ENCODE measurements at regions not wholly inside any gene's neighbourhood (a gene's known extent, or its start where the extent isn't known, plus 50 kb on each side); places are given as distances from the start of the nearest gene placed in this dataset.

DNA sequence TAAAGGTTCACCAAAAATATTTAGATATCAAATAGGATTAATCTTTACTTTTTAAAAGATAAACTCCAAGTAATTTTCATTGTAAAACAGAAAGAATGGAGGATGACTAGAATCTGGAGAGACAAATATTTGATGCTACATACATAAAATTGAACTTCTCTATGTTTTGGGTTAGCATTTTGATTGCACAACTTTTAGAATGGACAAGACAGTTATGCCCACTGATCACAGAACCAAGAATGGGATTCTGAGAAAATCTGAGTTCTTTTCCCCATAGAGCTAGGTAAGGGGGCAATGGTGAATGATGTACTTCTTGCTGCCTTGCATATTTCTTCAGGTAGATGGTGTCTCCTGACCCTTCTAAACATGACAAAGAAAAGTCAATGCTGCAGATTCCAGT, 191.2 kb upstream of the ZEB2 start:
- DNase-seq = no peak
- in situ Hi-C loops (cut with HindIII; ENCODE audit: low pct_ligation_motif_present, low pct_unique_long_range_greater_than_20kb, low sequenced_read_pairs) = no loop called here

- in situ Hi-C loops (cut with HindIII; ENCODE audit: low pct_ligation_motif_present, low pct_unique_long_range_greater_than_20kb, low sequenced_read_pairs) = no loop called here
- no peak for DNase-seq
Observed at GRCh38 chr2:144708626-144709025, 188.7 kb upstream of the ZEB2 start.

- in situ Hi-C loops (cut with HindIII; ENCODE audit: low pct_ligation_motif_present, low pct_unique_long_range_greater_than_20kb, low sequenced_read_pairs) = no loop called here
- no peak for DNase-seq
Observed at GRCh38 chr2:144707736-144708326, 187.9 kb upstream of the ZEB2 start.

GRCh38 chr2:144706647-144707046, 186.7 kb upstream of the ZEB2 start:
- no peak for DNase-seq
- in situ Hi-C loops (cut with HindIII; ENCODE audit: low pct_ligation_motif_present, low pct_unique_long_range_greater_than_20kb, low sequenced_read_pairs) = no loop called here

- no peak for DNase-seq
Observed at GRCh38 chr2:144705328-144706245, 185.7 kb upstream of the ZEB2 start.

DNA sequence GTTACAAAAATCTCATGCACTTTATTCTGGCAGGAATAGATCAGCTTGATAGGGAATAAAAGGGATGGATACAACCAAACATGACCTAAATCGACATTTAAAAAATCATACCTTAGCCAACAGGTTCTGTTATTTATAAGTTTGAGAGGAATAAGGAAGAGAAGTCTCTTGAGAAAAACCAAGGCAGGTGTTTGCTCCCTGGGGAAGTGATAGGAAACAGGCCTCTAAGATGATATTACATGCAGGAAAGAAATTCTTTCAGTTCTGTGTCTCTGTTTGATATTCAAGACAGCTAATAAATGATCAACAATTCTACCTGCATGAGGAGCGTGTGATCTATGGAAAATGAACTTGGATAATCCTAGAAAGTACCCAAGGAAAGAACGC, 184.8 kb upstream of the ZEB2 start:
- in situ Hi-C loops (cut with HindIII; ENCODE audit: low pct_ligation_motif_present, low pct_unique_long_range_greater_than_20kb, low sequenced_read_pairs) = no loop called here
- no peak for DNase-seq

More at GRCh38 chr2:144705328-144706245, 185.7 kb upstream of the ZEB2 start:
- in situ Hi-C loops (cut with HindIII; ENCODE audit: low pct_ligation_motif_present, low pct_unique_long_range_greater_than_20kb, low sequenced_read_pairs) = no loop called here

DNA sequence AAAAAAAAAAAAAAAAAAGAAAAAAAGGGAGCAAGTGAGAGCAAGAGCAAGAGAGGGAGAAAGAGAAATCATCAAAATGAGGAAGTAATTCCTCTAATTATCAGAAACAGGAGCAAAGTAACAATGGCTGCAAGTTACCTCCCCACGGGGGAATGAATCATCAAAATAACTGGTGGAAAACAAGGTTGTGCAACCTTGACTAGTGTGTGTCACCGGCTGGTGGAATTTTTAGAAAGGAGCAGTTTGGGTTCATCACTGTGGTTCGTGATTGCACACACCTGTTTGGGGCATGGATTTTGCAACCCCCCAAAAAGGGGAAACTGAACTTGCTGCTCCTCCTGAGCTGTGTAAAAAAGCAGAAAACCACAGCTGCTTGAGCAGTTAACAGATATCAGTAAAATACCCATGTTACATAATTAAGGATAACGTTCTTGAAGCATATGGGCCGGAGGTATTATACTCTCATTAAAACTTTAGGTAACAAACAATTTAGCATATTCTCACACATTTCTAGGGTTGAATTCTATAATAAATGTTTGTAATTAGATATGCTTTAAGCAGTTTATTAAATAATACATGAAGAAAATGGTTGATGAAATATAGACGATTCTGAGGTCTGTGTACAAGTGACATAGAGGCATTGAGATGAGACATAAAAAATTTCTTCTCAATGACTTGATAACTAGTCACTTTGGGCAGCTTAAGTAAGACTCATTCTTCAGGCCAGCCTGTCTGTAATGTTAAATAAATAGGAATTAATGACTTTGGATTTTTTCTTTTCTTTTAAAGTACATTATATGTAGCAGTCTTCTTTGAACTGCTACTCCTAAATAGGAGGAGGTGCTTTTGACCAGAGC, 184.2 kb upstream of the ZEB2 start:
- in situ Hi-C loops (cut with HindIII; ENCODE audit: low pct_ligation_motif_present, low pct_unique_long_range_greater_than_20kb, low sequenced_read_pairs) = no loop called here
- peak; percentile 7 for DNase-seq

GRCh38 chr2:144702051-144702450, 182.1 kb upstream of the ZEB2 start:
- DNase-seq = no peak
- in situ Hi-C loops (cut with HindIII; ENCODE audit: low pct_ligation_motif_present, low pct_unique_long_range_greater_than_20kb, low sequenced_read_pairs) = no loop called here

GRCh38 chr2:144701259-144701658, 181.3 kb upstream of the ZEB2 start:
- in situ Hi-C loops (cut with HindIII; ENCODE audit: low pct_ligation_motif_present, low pct_unique_long_range_greater_than_20kb, low sequenced_read_pairs) = no loop called here
- no peak for DNase-seq

- in situ Hi-C loops (cut with HindIII; ENCODE audit: low pct_ligation_motif_present, low pct_unique_long_range_greater_than_20kb, low sequenced_read_pairs) = no loop called here
- no peak for DNase-seq
Observed at GRCh38 chr2:144698156-144698555, 178.2 kb upstream of the ZEB2 start.

GRCh38 chr2:144695657-144696056, 175.7 kb upstream of the ZEB2 start:
- in situ Hi-C loops (cut with HindIII; ENCODE audit: low pct_ligation_motif_present, low pct_unique_long_range_greater_than_20kb, low sequenced_read_pairs) = no loop called here
- no peak for DNase-seq

DNA sequence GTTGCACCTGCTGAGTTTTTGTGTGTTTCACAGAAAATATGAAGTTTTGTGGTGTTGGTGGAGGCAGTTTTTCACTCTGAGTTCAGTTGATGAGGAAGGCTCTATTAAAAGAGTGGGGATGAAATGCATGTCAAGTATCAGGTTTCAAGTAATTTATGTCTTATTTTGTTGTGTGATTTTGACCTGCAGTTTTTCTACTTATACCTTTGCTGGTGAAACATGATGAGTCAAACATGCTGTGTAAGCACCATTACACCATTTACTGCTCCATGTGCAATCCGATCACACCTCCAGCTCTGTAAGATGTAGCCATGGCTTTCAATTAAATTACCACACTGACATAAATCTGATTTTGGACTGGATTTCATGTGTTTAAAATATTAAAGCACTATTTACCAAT, 174.5 kb upstream of the ZEB2 start:
- in situ Hi-C loops (cut with HindIII; ENCODE audit: low pct_ligation_motif_present, low pct_unique_long_range_greater_than_20kb, low sequenced_read_pairs) = no loop called here
- no peak for DNase-seq

DNA sequence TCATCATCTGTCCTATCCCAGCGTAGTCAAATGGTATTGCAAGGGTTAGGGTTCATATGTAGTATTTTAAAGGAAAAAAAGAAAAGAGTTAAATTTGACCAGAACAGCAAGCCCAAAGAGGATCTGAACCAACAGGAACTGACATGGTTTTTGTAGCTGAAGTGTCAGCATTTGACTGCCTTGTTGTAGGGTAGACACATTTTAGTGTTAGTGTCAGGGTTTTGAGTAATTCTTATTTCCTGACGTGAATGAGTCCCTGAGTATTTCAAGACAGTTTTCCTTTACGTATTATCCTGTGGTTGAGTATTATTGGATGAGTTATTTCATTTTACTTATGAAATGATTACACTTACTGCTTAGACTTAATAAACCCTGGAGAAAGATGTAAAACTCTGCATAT, 173.3 kb upstream of the ZEB2 start:
- DNase-seq = no peak
- in situ Hi-C loops (cut with HindIII; ENCODE audit: low pct_ligation_motif_present, low pct_unique_long_range_greater_than_20kb, low sequenced_read_pairs) = no loop called here

DNA sequence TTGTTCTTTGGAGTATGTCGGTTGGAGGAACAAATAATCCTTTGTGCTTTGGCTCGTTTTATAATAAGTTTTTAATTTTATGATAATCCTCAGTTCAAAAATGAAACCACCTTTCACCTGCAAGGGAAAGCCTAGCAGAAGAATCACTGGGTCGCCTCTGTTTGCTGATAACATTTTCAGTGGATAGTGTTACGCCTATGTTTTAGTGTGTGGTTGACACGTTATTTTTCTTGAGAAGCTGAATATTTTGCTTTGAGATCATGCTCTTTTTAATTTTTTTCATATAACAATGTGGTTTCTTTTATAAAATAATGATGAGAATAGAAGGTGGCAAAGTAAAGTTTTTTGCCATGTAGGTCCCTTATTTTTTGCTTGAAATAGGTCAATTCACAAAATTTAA, 172.7 kb upstream of the ZEB2 start:
- in situ Hi-C loops (cut with HindIII; ENCODE audit: low pct_ligation_motif_present, low pct_unique_long_range_greater_than_20kb, low sequenced_read_pairs) = no loop called here
- DNase-seq = no peak

DNA sequence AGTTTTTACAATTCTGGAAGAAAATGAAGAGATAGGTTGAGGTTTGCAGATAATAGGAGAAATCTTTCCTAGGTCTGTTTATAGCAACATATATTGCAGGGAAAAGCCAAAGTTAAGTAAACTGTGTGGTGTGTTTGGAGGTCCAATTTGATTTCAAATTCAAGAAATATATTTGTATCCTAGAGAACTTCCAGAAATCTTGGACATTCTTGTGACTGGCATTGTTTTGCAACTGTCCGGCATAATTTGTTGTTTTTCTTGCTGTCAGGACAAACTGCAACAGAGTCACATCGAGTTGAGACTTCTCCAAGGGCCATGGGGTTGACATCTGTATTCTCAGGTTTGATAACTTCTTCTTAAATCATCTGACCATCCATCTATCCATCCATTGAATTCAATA, 170.9 kb upstream of the ZEB2 start:
- in situ Hi-C loops (cut with HindIII; ENCODE audit: low pct_ligation_motif_present, low pct_unique_long_range_greater_than_20kb, low sequenced_read_pairs) = no loop called here
- no peak for DNase-seq

DNA sequence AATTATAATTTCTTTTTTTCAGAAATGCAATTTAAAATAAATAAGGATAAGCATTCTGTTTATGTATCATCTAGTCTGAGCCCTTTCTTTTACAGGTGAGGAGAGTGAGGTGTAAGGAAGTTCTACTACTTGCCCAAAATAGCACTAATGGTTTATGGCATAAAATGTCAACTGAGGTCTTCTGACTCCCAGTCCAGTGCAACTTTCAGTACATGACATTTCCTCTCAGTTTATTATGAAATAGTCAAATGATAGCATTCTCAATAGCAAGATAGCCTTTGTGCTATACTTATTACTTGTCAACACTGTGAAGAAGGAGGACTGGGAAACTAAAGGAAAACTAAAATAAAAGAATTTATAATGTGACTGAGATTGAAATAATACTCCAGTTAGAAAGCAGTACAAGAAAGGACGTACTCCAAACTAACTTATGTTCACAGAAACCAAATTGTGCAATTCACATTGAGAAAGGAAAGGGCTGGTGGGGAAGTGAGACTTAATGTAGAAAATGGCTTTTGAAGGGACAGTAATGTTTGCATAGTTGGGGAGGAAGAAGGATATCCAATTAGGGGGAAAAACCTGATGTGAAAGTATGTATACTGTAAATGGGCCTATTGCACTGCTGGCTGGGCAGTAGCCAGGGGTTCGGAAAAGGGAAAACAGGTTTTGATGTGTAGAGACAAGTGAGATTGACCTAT, 166.7 kb upstream of the ZEB2 start:
- in situ Hi-C loops (cut with HindIII; ENCODE audit: low pct_ligation_motif_present, low pct_unique_long_range_greater_than_20kb, low sequenced_read_pairs) = no loop called here
- no peak for DNase-seq

- DNase-seq = no peak
- in situ Hi-C loops (cut with HindIII; ENCODE audit: low pct_ligation_motif_present, low pct_unique_long_range_greater_than_20kb, low sequenced_read_pairs) = no loop called here
Observed at GRCh38 chr2:144683966-144684365, 164.0 kb upstream of the ZEB2 start.

GRCh38 chr2:144683107-144683753, 163.3 kb upstream of the ZEB2 start:
- in situ Hi-C loops (cut with HindIII; ENCODE audit: low pct_ligation_motif_present, low pct_unique_long_range_greater_than_20kb, low sequenced_read_pairs) = no loop called here
- DNase-seq = no peak
